B cell (primary cell): ENCODE measurements at regions not wholly inside any gene's neighbourhood (a gene's known extent, or its start where the extent isn't known, plus 50 kb on each side); places are given as distances from the start of the nearest gene placed in this dataset.

Experiments
- ATAC-seq: fragments of 200-7000 bp; cut with Tn5 transposase; one replicate; pipeline ENCODE4 v1.10.0; 2021; ENCODE audit warnings: low read depth, mild to moderate bottlenecking, moderate number of reproducible peaks, moderate library complexity
- CTCF ChIA-PET: fragments of 350-600 bp; sonication (Branson Sonifier 250); formaldehyde crosslinking; loops from one replicate; lab custom pipeline; 2021; ENCODE audit warnings: antibody characterized with exemption, inconsistent platforms; lab: Charles Lee
- POLR2A ChIA-PET: fragments of 350-600 bp; sonication (Branson Sonifier 250); formaldehyde crosslinking; loops from one replicate; lab custom pipeline; 2021; ENCODE audit warnings: antibody characterized with exemption; lab: Charles Lee
- DNase-seq: peaks from one replicate; pipeline ENCODE4 v3.0.0; 2013
- H2AFZ ChIP-seq: 2 replicates; pipeline ENCODE4 v1.6.1; 2012; ENCODE audit warnings: mild to moderate bottlenecking, low read depth, low read length; ENCODE audit not compliant: insufficient read depth, poor library complexity, severe bottlenecking
- H3K27ac ChIP-seq, 2 donors: 1 replicate in 1 of 2; 2 replicates in 1 of 2; pipeline ENCODE4 v1.5.1; 2012 to 2013; ENCODE audit warnings: low read length in 2 of 2, mild to moderate bottlenecking in 2 of 2, moderate library complexity in 1 of 2
- H3K27me3 ChIP-seq, 4 experiments: fragments of 200-600 bp in 1 of 4; sonication (generic) in 1 of 4; replicated peaks in 1 of 4; 1 replicate in 2 of 4; 2 replicates in 2 of 4; pipeline versions ENCODE4 v1.6.1 to v1.7.0; 2013 to 2016; ENCODE audit warnings: low read length in 3 of 4, mild to moderate bottlenecking in 2 of 4, mixed read lengths in 1 of 4, moderate library complexity in 1 of 4; ENCODE audit not compliant: insufficient read depth in 4 of 4, control insufficient read depth in 3 of 4; ENCODE audit errors: control extremely low read depth in 1 of 4
- H3K36me3 ChIP-seq, 2 experiments: replicated peaks in 1 of 2; 1 replicate in 1 of 2; 2 replicates in 1 of 2; pipeline versions ENCODE4 v1.6.1 to v1.7.1; 2013; ENCODE audit warnings: low read length in 1 of 2; ENCODE audit not compliant: insufficient read depth in 2 of 2, control insufficient read depth in 1 of 2; ENCODE audit errors: control extremely low read depth in 1 of 2, extremely low read depth in 1 of 2
- H3K4me1 ChIP-seq, 2 donors: fragments of 200-600 bp in 1 of 2; sonication (generic) in 1 of 2; 1 replicate in 1 of 2; 2 replicates in 1 of 2; pipeline versions ENCODE4 v1.5.1 to v1.6.1; 2013 to 2017; ENCODE audit warnings: low read length in 2 of 2; ENCODE audit not compliant: control insufficient read depth in 2 of 2, insufficient read depth in 2 of 2
- H3K4me2 ChIP-seq: replicated peaks from 2 replicates; pipeline ENCODE3; 2012; ENCODE audit warnings: mild to moderate bottlenecking, low read depth, low read length; ENCODE audit not compliant: poor library complexity, severe bottlenecking
- H3K4me3 ChIP-seq, 5 experiments: fragments of 200-600 bp in 1 of 5; sonication (generic) in 1 of 5; 1 replicate in 3 of 5; 2 replicates in 2 of 5; pipeline versions ENCODE4 v1.5.1 to v1.7.0; 2011 to 2016; ENCODE audit warnings: low read length in 4 of 5, mild to moderate bottlenecking in 4 of 5, low read depth in 2 of 5, control low read depth in 1 of 5, moderate library complexity in 1 of 5; ENCODE audit not compliant: insufficient read depth in 1 of 5; ENCODE audit errors: control extremely low read depth in 1 of 5, extremely low read depth in 1 of 5
- H3K79me2 ChIP-seq: fragments of 200-600 bp; sonication (generic); one replicate; pipeline ENCODE4 v1.6.0; 2016; ENCODE audit warnings: low read length; ENCODE audit not compliant: control insufficient read depth, insufficient read depth
- H3K9ac ChIP-seq: fragments of 200-600 bp; sonication (generic); 2 replicates; pipeline ENCODE4 v1.6.1; 2017; ENCODE audit warnings: mild to moderate bottlenecking, low read length, moderate library complexity
- H3K9me3 ChIP-seq, 3 donors: one replicate each; pipeline versions ENCODE4 v1.6.1 to v1.7.1; 2013; ENCODE audit warnings: low read length in 2 of 3; ENCODE audit not compliant: control insufficient read depth in 2 of 3, insufficient read depth in 1 of 3; ENCODE audit errors: control extremely low read depth in 1 of 3
- H4K20me1 ChIP-seq: 2 replicates; pipeline ENCODE4 v1.6.0; 2012; ENCODE audit warnings: mild to moderate bottlenecking, low read length; ENCODE audit not compliant: insufficient read depth, control insufficient read depth, poor library complexity, severe bottlenecking
- H3K27ac Mint-ChIP-seq: one replicate; pipeline ENCODE4 v1.8.0; 2021; ENCODE audit warnings: mixed read lengths
- H3K27me3 Mint-ChIP-seq: one replicate; pipeline ENCODE4 v1.8.0; 2021; ENCODE audit warnings: mixed read lengths
- H3K4me1 Mint-ChIP-seq: one replicate; pipeline ENCODE4 v1.8.0; 2021; ENCODE audit warnings: mixed read lengths
- H3K4me3 Mint-ChIP-seq: one replicate; pipeline ENCODE4 v1.8.0; 2021; ENCODE audit warnings: mixed read lengths
- H3K9me3 Mint-ChIP-seq: one replicate; pipeline ENCODE4 v1.8.0; 2022; ENCODE audit warnings: mixed read lengths; ENCODE audit not compliant: insufficient read depth
- EZH2 ChIP-seq: IDR thresholded peaks from 2 replicates; pipeline ENCODE4 v1.6.1; 2012; ENCODE audit warnings: borderline replicate concordance, low read depth, mild to moderate bottlenecking, moderate library complexity, low read length; ENCODE audit not compliant: insufficient read depth, poor library complexity, severe bottlenecking
- WGBS: methylation state at CpG from one replicate; pipeline ENCODE4 v1.1.5; 2013; ENCODE audit warnings: missing lambda C conversion rate; ENCODE audit not compliant: insufficient coverage; 5-methylcytosine and 5-hydroxymethylcytosine counted together
- intact Hi-C: fragments of 100-400 bp; cut with micrococcal nuclease; formaldehyde crosslinking; loops from one replicate; pipeline ENCODE4 v1.10.0; 2022
- TF ChIP-seq, protein P1 (sequence below): fragments of 200-600 bp; IDR thresholded peaks from one replicate; pipeline ENCODE4 v1.8.0; 2022; ENCODE audit warnings: antibody characterized with exemption, mild to moderate bottlenecking

DNA sequence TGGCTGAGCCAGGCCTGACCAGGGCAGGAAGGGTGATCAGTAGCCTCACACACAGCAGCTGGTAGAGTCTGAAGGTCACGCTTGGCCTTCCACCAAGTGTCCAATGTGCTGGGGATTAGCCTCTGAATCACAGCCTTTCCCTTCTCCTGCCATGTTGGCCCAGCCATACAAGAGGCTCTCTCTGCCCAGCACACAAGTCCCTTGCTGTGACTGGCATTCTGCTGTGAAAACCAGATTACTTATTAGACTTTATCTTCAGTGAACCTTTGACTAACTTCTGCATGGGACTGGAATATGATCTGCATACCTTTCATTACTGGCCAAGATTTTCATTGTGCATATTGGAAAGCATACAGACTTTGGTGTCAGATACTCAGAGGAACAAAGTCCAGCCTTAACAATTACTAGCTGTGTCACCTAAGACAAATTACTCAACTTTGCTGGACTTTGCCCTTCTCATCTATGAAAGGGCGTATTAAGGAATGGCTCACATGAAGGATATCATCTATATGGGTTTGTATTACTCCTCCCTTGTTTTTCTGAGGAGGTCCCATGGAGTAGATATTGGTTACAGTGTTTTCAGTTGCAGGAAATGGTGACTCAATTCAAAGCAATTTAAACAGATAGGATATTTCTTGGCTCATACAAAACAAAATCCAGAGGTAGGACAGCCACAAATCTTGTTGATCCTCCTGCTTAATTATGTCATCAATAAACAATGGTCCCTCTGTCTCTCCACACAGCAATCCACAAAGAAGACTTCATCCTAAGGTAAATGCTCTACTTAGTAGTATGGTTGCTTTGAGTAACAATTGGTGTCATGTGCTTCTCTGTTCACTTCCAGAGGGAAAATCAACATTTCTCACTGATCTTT, 99.6 kb downstream of the DYRK2 start:
- no peak for DNase-seq
- 100% methylated on average over 1 of the region's 2 CpGs for WGBS

DNA sequence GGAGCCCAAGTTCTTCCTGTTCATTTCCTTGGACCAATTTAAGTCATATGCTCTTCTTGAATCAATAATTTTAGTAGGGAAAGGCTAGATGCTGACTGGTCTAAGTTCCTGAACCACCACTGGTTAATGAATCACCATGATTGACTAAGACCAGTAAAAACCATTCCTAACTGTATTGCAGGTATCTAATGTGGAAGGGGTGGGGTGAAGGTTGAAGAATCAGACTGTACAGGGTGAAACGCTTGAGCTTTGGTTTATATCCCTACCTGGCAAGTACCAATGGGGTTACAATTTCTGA, 100.1 kb downstream of the DYRK2 start:
- DNase-seq: no peak
- no CpG with 5 or more reads among the region's 1 CpG for WGBS
- Histone ChIP-seq H3K4me2 (no peak overlapping the region), H3K36me3 (no peaks in the 10 kb centered on the region), H4K20me1 (no peaks in the 10 kb centered on the region), H3K27ac (no peak overlapping the region), H3K4me3 (no peak overlapping the region), H2AFZ (no peak overlapping the region), H3K9me3 (no peaks in the 10 kb centered on the region), H3K4me1 (no peaks in the 10 kb centered on the region), H3K79me2 (no peaks in the 10 kb centered on the region), H3K9ac (no peak overlapping the region), H3K27me3 (peaks cover 0 to 2% (median 0%) of the 10 kb centered on the region in 4 experiments)
- POLR2A ChIA-PET: no interaction called here
- Mint-ChIP-seq H3K4me3 (no peak overlapping the region), H3K4me1 (no peaks in the 10 kb centered on the region), H3K27me3 (peaks cover 4% of the 10 kb centered on the region), H3K9me3 (no peaks in the 10 kb centered on the region), H3K27ac (no peak overlapping the region)
- intact Hi-C loops: no loop called here
- TF ChIP-seq EZH2: no peak
- TF ChIP-seq, protein P1, sequence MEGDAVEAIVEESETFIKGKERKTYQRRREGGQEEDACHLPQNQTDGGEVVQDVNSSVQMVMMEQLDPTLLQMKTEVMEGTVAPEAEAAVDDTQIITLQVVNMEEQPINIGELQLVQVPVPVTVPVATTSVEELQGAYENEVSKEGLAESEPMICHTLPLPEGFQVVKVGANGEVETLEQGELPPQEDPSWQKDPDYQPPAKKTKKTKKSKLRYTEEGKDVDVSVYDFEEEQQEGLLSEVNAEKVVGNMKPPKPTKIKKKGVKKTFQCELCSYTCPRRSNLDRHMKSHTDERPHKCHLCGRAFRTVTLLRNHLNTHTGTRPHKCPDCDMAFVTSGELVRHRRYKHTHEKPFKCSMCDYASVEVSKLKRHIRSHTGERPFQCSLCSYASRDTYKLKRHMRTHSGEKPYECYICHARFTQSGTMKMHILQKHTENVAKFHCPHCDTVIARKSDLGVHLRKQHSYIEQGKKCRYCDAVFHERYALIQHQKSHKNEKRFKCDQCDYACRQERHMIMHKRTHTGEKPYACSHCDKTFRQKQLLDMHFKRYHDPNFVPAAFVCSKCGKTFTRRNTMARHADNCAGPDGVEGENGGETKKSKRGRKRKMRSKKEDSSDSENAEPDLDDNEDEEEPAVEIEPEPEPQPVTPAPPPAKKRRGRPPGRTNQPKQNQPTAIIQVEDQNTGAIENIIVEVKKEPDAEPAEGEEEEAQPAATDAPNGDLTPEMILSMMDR: no peak
- CTCF ChIA-PET: no interaction called here
- ATAC-seq: no peak

More for the DNA sequence above, 99.6 kb downstream of the DYRK2 start:
- Mint-ChIP-seq H3K9me3 (no peaks in the 10 kb centered on the region), H3K27me3 (peaks cover 4% of the 10 kb centered on the region), H3K4me1 (no peaks in the 10 kb centered on the region), H3K27ac (no peak overlapping the region), H3K4me3 (no peak overlapping the region)
- Histone ChIP-seq H3K27ac (no peak overlapping the region), H4K20me1 (no peaks in the 10 kb centered on the region), H3K4me1 (no peaks in the 10 kb centered on the region), H3K79me2 (no peaks in the 10 kb centered on the region), H3K4me3 (no peak overlapping the region), H3K27me3 (peaks cover 0 to 2% (median 0%) of the 10 kb centered on the region in 4 experiments), H3K9me3 (no peaks in the 10 kb centered on the region), H3K36me3 (no peaks in the 10 kb centered on the region), H2AFZ (no peak overlapping the region), H3K4me2 (no peak overlapping the region), H3K9ac (no peak overlapping the region)
- CTCF ChIA-PET: no interaction called here
- POLR2A ChIA-PET: no interaction called here
- TF ChIP-seq, protein P1: no peak
- ATAC-seq: no peak
- intact Hi-C loops: no loop called here
